Psoas muscle (tissue), 7 donors: ENCODE measurements at regions not wholly inside any gene's neighbourhood (a gene's known extent, or its start where the extent isn't known, plus 50 kb on each side); places are given as distances from the start of the nearest gene placed in this dataset.

ENCODE experiments used
- ATAC-seq, 4 donors: fragments of 200-7000 bp; cut with Tn5 transposase; one replicate each; pipeline ENCODE4 v1.9.1; 2020; ENCODE audit warnings: moderate library complexity in 3 of 4, mild to moderate bottlenecking in 2 of 4
- DNase-seq, 2 donors: peaks; one replicate each; pipeline ENCODE4 v3.0.0-alpha.2; 2020
- H3K27ac ChIP-seq: fragments of 200-600 bp; one replicate; pipeline ENCODE4 v1.8.0; 2022
- H3K27me3 ChIP-seq, 3 donors: fragments of 200-600 bp in 1 of 3; one replicate each; pipeline versions ENCODE4 v1.6.1 to v1.8.0; 2013 to 2022; ENCODE audit warnings: low read length in 2 of 3, mild to moderate bottlenecking in 2 of 3, moderate library complexity in 1 of 3; ENCODE audit not compliant: insufficient read depth in 3 of 3
- H3K36me3 ChIP-seq, 2 donors: fragments of 200-600 bp in 1 of 2; one replicate each; pipeline versions ENCODE4 v1.6.1 to v1.8.0; 2013 to 2022; ENCODE audit warnings: low read depth in 1 of 2, mild to moderate bottlenecking in 1 of 2, moderate library complexity in 1 of 2; ENCODE audit not compliant: insufficient read depth in 1 of 2
- H3K4me1 ChIP-seq: fragments of 200-600 bp; one replicate; pipeline ENCODE4 v1.8.0; 2022
- H3K4me3 ChIP-seq: fragments of 200-600 bp; one replicate; pipeline ENCODE4 v1.8.0; 2022; ENCODE audit warnings: mild to moderate bottlenecking
- H3K9me3 ChIP-seq: fragments of 200-600 bp; one replicate; pipeline ENCODE4 v1.8.0; 2022
- CTCF ChIP-seq: fragments of 200-600 bp; IDR thresholded peaks from one replicate; pipeline ENCODE4 v1.8.0; 2022; ENCODE audit warnings: antibody characterized with exemption
- WGBS, 3 donors: extraction: QIAGEN DNeasy Blood & Tissue Kit; methylation state at CpG; one replicate each; pipeline versions ENCODE4 v1.1.6 to v1.1.7; 2013; 5-methylcytosine and 5-hydroxymethylcytosine counted together
- intact Hi-C, 2 donors: fragments of 100-400 bp; cut with DNase I; formaldehyde crosslinking; loops; one replicate each; pipeline versions ENCODE4 v1.11.0 to v1.14.2; 2022
- donor health status: healthy with polysubstance abuse.
- donor health status: DM: no; HTN: no; CAD: no; lungs with moderate emphysema.
- donor health status: Bipolar disorder and iron deficiency.
- donor health status: healthy.
- donor health status: DM: yes; HTN: yes; CAD: no.
- donor health status: DM: no; HTN: no; CAD: no.
- donor health status: DM: yes; HTN: yes; CAD: no.

- Histone ChIP-seq H3K27me3 (peaks cover 0 to 2% (median 0%) of the 10 kb centered on the region in 3 donors), H3K4me1 (no peaks in the 10 kb centered on the region), H3K36me3 (no peaks in the 10 kb centered on the region), H3K9me3 (no peaks in the 10 kb centered on the region), H3K4me3 (no peak overlapping the region), H3K27ac (no peak overlapping the region)
- WGBS, 3 donors, result 45 to 56% (median 47%) methylated on average over 4 of the region's 4 CpGs
- TF ChIP-seq CTCF, result no peak
- intact Hi-C loops, result no loop called here
- DNase-seq (no peak), ATAC-seq (no peak)
These were observed 454.4 kb downstream of the FUT8 start for GRCh38 chr14:65866886-65867285.

GRCh38 chr14:65867333-65867732 is 454.8 kb downstream of the FUT8 start:
- Histone ChIP-seq H3K4me3 (no peak overlapping the region), H3K27me3 (peaks cover 0 to 2% (median 0%) of the 10 kb centered on the region in 3 donors), H3K36me3 (no peaks in the 10 kb centered on the region), H3K9me3 (no peaks in the 10 kb centered on the region), H3K4me1 (no peaks in the 10 kb centered on the region), H3K27ac (no peak overlapping the region)
- no peak for TF ChIP-seq CTCF
- WGBS, 3 donors, result 89 to 91% (median 91%) methylated on average over 3 of the region's 3 CpGs
- ATAC-seq (no peak), DNase-seq (no peak)
- intact Hi-C loops, result no loop called here

GRCh38 chr14:65872536-65872935 is 460.0 kb downstream of the FUT8 start:
- intact Hi-C loops, result no loop called here
- WGBS, 3 donors, result 87 to 95% (median 88%) methylated on average over 2 of the region's 2 CpGs

GRCh38 chr14:65877166-65877565 is 464.6 kb downstream of the FUT8 start:
- no peak for ATAC-seq
- 72 to 82% (median 79%) methylated on average over 7 of the region's 7 CpGs for WGBS, 3 donors
- no peak overlapping the region for H3K4me3 ChIP-seq
- DNase-seq, result no peak
- intact Hi-C loops, result no loop called here
- peaks cover 0 to 2% (median 0%) of the 10 kb centered on the region in 3 donors for H3K27me3 ChIP-seq
- H3K9me3 ChIP-seq, result no peaks in the 10 kb centered on the region
- TF ChIP-seq CTCF, result no peak
- no peaks in the 10 kb centered on the region for H3K36me3 ChIP-seq
- no peak overlapping the region for H3K27ac ChIP-seq
- H3K4me1 ChIP-seq, result no peaks in the 10 kb centered on the region

More at GRCh38 chr14:65872536-65872935, 460.0 kb downstream of the FUT8 start:
- DNase-seq (no peak), ATAC-seq (no peak)
- H3K27me3 ChIP-seq, result peaks cover 0 to 5% (median 0%) of the 10 kb centered on the region in 3 donors
- no peaks in the 10 kb centered on the region for H3K9me3 ChIP-seq
- H3K4me1 ChIP-seq, result no peaks in the 10 kb centered on the region
- no peak overlapping the region for H3K4me3 ChIP-seq
- no peak for TF ChIP-seq CTCF
- H3K27ac ChIP-seq, result no peak overlapping the region
- H3K36me3 ChIP-seq, result no peaks in the 10 kb centered on the region

GRCh38 chr14:65877624-65878023 is 465.1 kb downstream of the FUT8 start:
- ATAC-seq, result no peak
- no peak for TF ChIP-seq CTCF

More at GRCh38 chr14:65877624-65878023, 465.1 kb downstream of the FUT8 start:
- H3K4me3 ChIP-seq, result no peak overlapping the region
- no peak overlapping the region for H3K27ac ChIP-seq
- no peaks in the 10 kb centered on the region for H3K36me3 ChIP-seq
- intact Hi-C loops, result no loop called here
- WGBS, 3 donors, result 69 to 70% (median 69%) methylated on average over 4 of the region's 4 CpGs
- DNase-seq, result no peak
- peaks cover 0 to 2% (median 0%) of the 10 kb centered on the region in 3 donors for H3K27me3 ChIP-seq
- H3K9me3 ChIP-seq, result peaks cover 3% of the 10 kb centered on the region
- no peaks in the 10 kb centered on the region for H3K4me1 ChIP-seq
